Choroid plexus epithelial cell (primary cell): ENCODE measurements at regions not wholly inside any gene's neighbourhood (a gene's known extent, or its start where the extent isn't known, plus 50 kb on each side); places are given as distances from the start of the nearest gene placed in this dataset.

Experiments
- DNase-seq: peaks from one replicate; pipeline ENCODE4 v3.0.0-alpha.2; 2010; ENCODE audit warnings: low read depth
- H3K4me3 ChIP-seq: 2 replicates; pipeline ENCODE4 v1.5.1; 2011; ENCODE audit warnings: low read depth, mild to moderate bottlenecking, control low read depth, low read length, moderate library complexity
- CTCF ChIP-seq: conservative IDR thresholded peaks from 2 replicates; pipeline ENCODE4 v1.5.1; 2011; ENCODE audit warnings: low read depth, mild to moderate bottlenecking, control low read depth, inconsistent platforms, low read length, moderate library complexity

GRCh38 chr2:216808805-216809425 lies 50.9 kb downstream of the TNP1 start:
- no peak for TF ChIP-seq CTCF
- no peak for DNase-seq
- H3K4me3 ChIP-seq, result no peak overlapping the region

DNA sequence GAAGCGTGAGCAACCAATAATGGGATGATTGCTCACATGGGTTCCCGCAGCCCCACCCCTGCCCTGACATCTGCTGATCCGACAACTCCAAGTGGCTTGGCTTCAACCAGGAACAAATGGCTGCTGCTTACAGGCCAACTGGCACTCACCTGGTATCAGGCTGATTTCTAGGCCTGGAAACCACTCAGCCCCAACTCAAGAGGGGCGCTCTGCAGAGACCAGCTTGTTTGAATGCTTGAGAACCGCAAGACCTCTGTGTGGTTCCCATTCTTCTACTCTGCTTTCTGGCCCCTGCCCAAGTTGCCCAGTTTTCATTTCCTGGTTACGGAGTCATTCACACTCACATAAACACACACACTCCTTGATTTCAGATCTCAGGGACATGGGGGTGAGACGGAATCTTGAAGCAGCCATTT lies 52.0 kb downstream of the TNP1 start:
- no peak overlapping the region for H3K4me3 ChIP-seq
- DNase-seq, result peak; percentile 29
- no peak for TF ChIP-seq CTCF

- no peak for TF ChIP-seq CTCF
- no peak overlapping the region for H3K4me3 ChIP-seq
- DNase-seq, result no peak
Observed at GRCh38 chr2:216804357-216805350, 55.2 kb downstream of the TNP1 start.

DNA sequence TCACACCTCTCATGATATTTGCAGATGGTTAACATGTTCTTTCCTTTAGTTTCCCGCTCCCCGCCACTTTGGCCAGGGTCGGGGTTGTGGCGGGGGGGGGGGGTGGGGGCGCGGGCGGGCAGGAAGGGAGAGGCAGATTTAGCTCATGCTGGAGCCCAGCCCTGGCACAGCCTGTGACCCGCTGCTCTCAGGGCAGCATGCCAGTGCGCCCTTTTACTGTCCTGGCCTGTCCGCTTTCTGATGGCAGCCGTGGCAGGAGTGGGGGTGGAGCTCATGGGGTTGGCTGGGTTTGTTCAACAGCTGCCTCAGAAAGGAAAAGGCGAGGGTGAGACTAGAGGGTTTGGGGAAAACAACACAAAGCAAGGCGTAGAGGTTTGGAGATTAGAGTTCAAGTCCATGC lies 56.1 kb downstream of the TNP1 start:
- DNase-seq, result no peak
- TF ChIP-seq CTCF, result no peak
- no peak overlapping the region for H3K4me3 ChIP-seq

GRCh38 chr2:216802516-216803215 lies 57.2 kb downstream of the TNP1 start:
- TF ChIP-seq CTCF, result no peak
- no peak overlapping the region for H3K4me3 ChIP-seq
- no peak for DNase-seq

DNA sequence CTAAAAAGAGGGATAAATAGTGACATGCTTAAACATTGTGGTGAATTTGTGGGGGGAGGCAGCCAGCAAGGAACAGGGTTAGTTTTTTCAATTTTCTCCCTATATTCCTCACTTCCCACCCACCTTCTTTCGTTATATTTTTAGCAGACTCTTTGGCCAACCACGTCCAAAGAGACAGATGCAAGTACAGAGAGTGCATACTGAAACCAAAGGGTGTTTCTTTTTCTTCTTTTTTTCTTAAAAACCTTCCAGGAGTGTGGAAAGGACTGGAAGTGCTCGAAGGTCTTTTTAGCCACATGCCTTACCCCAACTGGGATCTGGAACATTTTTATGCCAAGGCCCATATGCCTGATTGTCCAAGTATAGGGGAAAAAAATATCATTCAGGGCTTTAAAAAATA lies 59.0 kb downstream of the TNP1 start:
- DNase-seq, result no peak
- TF ChIP-seq CTCF, result no peak
- no peak overlapping the region for H3K4me3 ChIP-seq
